MCF 10A (cell line): ENCODE measurements at regions not wholly inside any gene's neighbourhood (a gene's known extent, or its start where the extent isn't known, plus 50 kb on each side); places are given as distances from the start of the nearest gene placed in this dataset.

ENCODE experiments used
- BruUV-seq: library from RNA; stranded (reverse); fragments of 400-500 nt; replicated peaks from 2 replicates; lab custom pipeline; 2021; lab: Mats Ljungman, UMichigan
- CTCF ChIA-PET: fragments of 300-600 bp; sonication (Branson Sonifier 250); formaldehyde crosslinking; extraction: SDS; loops from one replicate; lab custom pipeline; 2021; ENCODE audit warnings: antibody characterized with exemption, inconsistent platforms; lab: Yijun Ruan, JAX
- POLR2A ChIA-PET: fragments of 300-600, 350-650 bp; sonication (Branson Sonifier 250); formaldehyde crosslinking; extraction: SDS; loops from one replicate; lab custom pipeline; 2020; ENCODE audit warnings: antibody characterized with exemption, inconsistent platforms; lab: Yijun Ruan, JAX
- DNase-seq: peaks from one replicate; pipeline ENCODE4 v3.0.0-alpha.2; 2018; ENCODE audit not compliant: unreplicated experiment
- H3K27ac Mint-ChIP-seq: one replicate; pipeline ENCODE4 v1.8.0; 2022; ENCODE audit warnings: mild to moderate bottlenecking, low read depth, mixed read lengths; ENCODE audit not compliant: unreplicated experiment
- H3K27me3 Mint-ChIP-seq: one replicate; pipeline ENCODE4 v1.8.0; 2022; ENCODE audit warnings: mixed read lengths; ENCODE audit not compliant: insufficient read depth, unreplicated experiment
- H3K36me3 Mint-ChIP-seq: one replicate; pipeline ENCODE4 v1.8.0; 2022; ENCODE audit warnings: mild to moderate bottlenecking, moderate library complexity, mixed read lengths; ENCODE audit not compliant: insufficient read depth, unreplicated experiment
- H3K4me1 Mint-ChIP-seq: one replicate; pipeline ENCODE4 v1.8.0; 2022; ENCODE audit warnings: mixed read lengths; ENCODE audit not compliant: insufficient read depth, unreplicated experiment
- H3K4me3 Mint-ChIP-seq: one replicate; pipeline ENCODE4 v1.8.0; 2022; ENCODE audit warnings: mild to moderate bottlenecking, moderate library complexity, mixed read lengths; ENCODE audit not compliant: unreplicated experiment
- H3K9me3 Mint-ChIP-seq: one replicate; pipeline ENCODE4 v1.8.0; 2022; ENCODE audit warnings: mixed read lengths; ENCODE audit not compliant: unreplicated experiment
- CTCF ChIP-seq: fragments of 200-600 bp; IDR thresholded peaks from one replicate; pipeline ENCODE4 v1.8.0; 2022; ENCODE audit warnings: antibody characterized with exemption, mild to moderate bottlenecking; ENCODE audit not compliant: unreplicated experiment
- intact Hi-C: fragments of 100-400 bp; cut with micrococcal nuclease; formaldehyde crosslinking; loops from 2 replicates; pipeline ENCODE4 v1.14.1; 2022

GRCh38 chr6:98272060-98272459 lies 562.3 kb upstream of the POU3F2 start:
- Mint-ChIP-seq H3K4me3 (no peak overlapping the region), H3K9me3 (no peaks in the 10 kb centered on the region), H3K27ac (no peak overlapping the region), H3K36me3 (no peaks in the 10 kb centered on the region), H3K27me3 (no peaks in the 10 kb centered on the region), H3K4me1 (no peaks in the 10 kb centered on the region)
- intact Hi-C loops = no loop called here
- POLR2A ChIA-PET = no interaction called here
- no TSS peak for BruUV-seq
- CTCF ChIA-PET = no interaction called here
- TF ChIP-seq CTCF = no peak
- no peak for DNase-seq

GRCh38 chr6:98274691-98275090 lies 559.7 kb upstream of the POU3F2 start:
- ChIA-PET POLR2A (no interaction called here), CTCF (no interaction called here)
- no TSS peak for BruUV-seq
- peaks cover 22% of the 10 kb centered on the region for H3K27me3 Mint-ChIP-seq
- DNase-seq = no peak
- H3K4me1 Mint-ChIP-seq = no peaks in the 10 kb centered on the region
- intact Hi-C loops = no loop called here
- no peaks in the 10 kb centered on the region for H3K9me3 Mint-ChIP-seq
- H3K36me3 Mint-ChIP-seq = no peaks in the 10 kb centered on the region
- no peak overlapping the region for H3K4me3 Mint-ChIP-seq
- H3K27ac Mint-ChIP-seq = no peak overlapping the region
- TF ChIP-seq CTCF = no peak

GRCh38 chr6:98280492-98280891 lies 553.9 kb upstream of the POU3F2 start:
- Mint-ChIP-seq H3K27me3 (peaks cover 46% of the 10 kb centered on the region), H3K36me3 (no peaks in the 10 kb centered on the region), H3K4me1 (no peaks in the 10 kb centered on the region), H3K4me3 (no peak overlapping the region), H3K27ac (no peak overlapping the region), H3K9me3 (no peaks in the 10 kb centered on the region)
- TF ChIP-seq CTCF = no peak
- no TSS peak for BruUV-seq
- DNase-seq = no peak
- intact Hi-C loops = no loop called here
- POLR2A ChIA-PET = no interaction called here
- CTCF ChIA-PET = interaction anchor here (0.6 kb wide), 1 partner anchor 657 kb away, joined by 3 read pairs; no protein-coding TSS in a partner anchor

- ChIA-PET POLR2A (no interaction called here), CTCF (no interaction called here)
- peaks cover 16% of the 10 kb centered on the region for H3K27me3 Mint-ChIP-seq
- no peak overlapping the region for H3K4me3 Mint-ChIP-seq
- DNase-seq = no peak
- BruUV-seq = no TSS peak
- H3K9me3 Mint-ChIP-seq = no peaks in the 10 kb centered on the region
- no peaks in the 10 kb centered on the region for H3K36me3 Mint-ChIP-seq
- intact Hi-C loops = no loop called here
- no peaks in the 10 kb centered on the region for H3K4me1 Mint-ChIP-seq
- TF ChIP-seq CTCF = no peak
- no peak overlapping the region for H3K27ac Mint-ChIP-seq
Observed at GRCh38 chr6:98286620-98287019, 547.8 kb upstream of the POU3F2 start.
